Activated naive CD4-positive, alpha-beta T cell treated with anti-CD3 and anti-CD28 coated beads, Interleukin-2, amount 50 U/mL, for 24 hours (primary cell): ENCODE measurements at regions not wholly inside any gene's neighbourhood (a gene's known extent, or its start where the extent isn't known, plus 50 kb on each side); places are given as distances from the start of the nearest gene placed in this dataset.

Experiments used
- H3K27ac Mint-ChIP-seq: one replicate; pipeline ENCODE4 v1.8.0; 2021; ENCODE audit warnings: mild to moderate bottlenecking, mixed read lengths
- H3K27me3 Mint-ChIP-seq: one replicate; pipeline ENCODE4 v1.8.0; 2021; ENCODE audit warnings: mixed read lengths
- H3K36me3 Mint-ChIP-seq: one replicate; pipeline ENCODE4 v1.8.0; 2021; ENCODE audit warnings: mixed read lengths
- H3K4me1 Mint-ChIP-seq: one replicate; pipeline ENCODE4 v1.8.0; 2021; ENCODE audit warnings: mixed read lengths
- H3K4me3 Mint-ChIP-seq: one replicate; pipeline ENCODE4 v1.8.0; 2021; ENCODE audit warnings: mild to moderate bottlenecking, mixed read lengths
- H3K9me3 Mint-ChIP-seq: one replicate; pipeline ENCODE4 v1.8.0; 2021; ENCODE audit warnings: mixed read lengths

- no peaks in the 10 kb centered on the region for H3K36me3 Mint-ChIP-seq
- no peak overlapping the region for H3K4me3 Mint-ChIP-seq
- no peaks in the 10 kb centered on the region for H3K27me3 Mint-ChIP-seq
- no peak overlapping the region for H3K27ac Mint-ChIP-seq
- H3K9me3 Mint-ChIP-seq, result peaks cover 12% of the 10 kb centered on the region
- H3K4me1 Mint-ChIP-seq, result no peaks in the 10 kb centered on the region
Measured at GRCh38 chr6:168739381-168739780, 298.4 kb downstream of the SMOC2 start.

GRCh38 chr6:168737481-168737880 is 296.5 kb downstream of the SMOC2 start:
- Mint-ChIP-seq H3K4me1 (no peaks in the 10 kb centered on the region), H3K9me3 (peaks cover 12% of the 10 kb centered on the region), H3K4me3 (no peak overlapping the region), H3K27ac (no peak overlapping the region), H3K36me3 (no peaks in the 10 kb centered on the region), H3K27me3 (no peaks in the 10 kb centered on the region)

GRCh38 chr6:168737014-168737413 is 296.0 kb downstream of the SMOC2 start:
- no peaks in the 10 kb centered on the region for H3K4me1 Mint-ChIP-seq
- no peak overlapping the region for H3K27ac Mint-ChIP-seq
- no peak overlapping the region for H3K4me3 Mint-ChIP-seq
- no peaks in the 10 kb centered on the region for H3K36me3 Mint-ChIP-seq
- H3K9me3 Mint-ChIP-seq, result peaks cover 12% of the 10 kb centered on the region
- H3K27me3 Mint-ChIP-seq, result no peaks in the 10 kb centered on the region

GRCh38 chr6:168736039-168736438 is 295.1 kb downstream of the SMOC2 start:
- peaks cover 2% of the 10 kb centered on the region for H3K27me3 Mint-ChIP-seq
- H3K4me1 Mint-ChIP-seq, result no peaks in the 10 kb centered on the region
- H3K36me3 Mint-ChIP-seq, result no peaks in the 10 kb centered on the region
- H3K4me3 Mint-ChIP-seq, result no peak overlapping the region
- peaks cover 12% of the 10 kb centered on the region for H3K9me3 Mint-ChIP-seq
- no peak overlapping the region for H3K27ac Mint-ChIP-seq

GRCh38 chr6:168735268-168735949 is 294.4 kb downstream of the SMOC2 start:
- no peaks in the 10 kb centered on the region for H3K36me3 Mint-ChIP-seq

GRCh38 chr6:168734523-168734922 is 293.5 kb downstream of the SMOC2 start:
- Mint-ChIP-seq H3K36me3 (no peaks in the 10 kb centered on the region), H3K4me3 (no peak overlapping the region), H3K4me1 (no peaks in the 10 kb centered on the region), H3K9me3 (peaks cover 12% of the 10 kb centered on the region), H3K27ac (no peak overlapping the region), H3K27me3 (peaks cover 2% of the 10 kb centered on the region)

More at GRCh38 chr6:168735268-168735949, 294.4 kb downstream of the SMOC2 start:
- Mint-ChIP-seq H3K4me3 (no peak overlapping the region), H3K9me3 (peaks cover 12% of the 10 kb centered on the region), H3K27ac (no peak overlapping the region), H3K4me1 (no peaks in the 10 kb centered on the region), H3K27me3 (peaks cover 2% of the 10 kb centered on the region)

GRCh38 chr6:168732676-168733075 is 291.7 kb downstream of the SMOC2 start:
- H3K9me3 Mint-ChIP-seq, result peaks cover 5% of the 10 kb centered on the region
- H3K27ac Mint-ChIP-seq, result no peak overlapping the region
- H3K4me1 Mint-ChIP-seq, result no peaks in the 10 kb centered on the region
- H3K27me3 Mint-ChIP-seq, result peaks cover 2% of the 10 kb centered on the region
- no peaks in the 10 kb centered on the region for H3K36me3 Mint-ChIP-seq
- no peak overlapping the region for H3K4me3 Mint-ChIP-seq

GRCh38 chr6:168730931-168731716 is 290.1 kb downstream of the SMOC2 start:
- no peak overlapping the region for H3K4me3 Mint-ChIP-seq

GRCh38 chr6:168728056-168728455 is 287.1 kb downstream of the SMOC2 start:
- no peaks in the 10 kb centered on the region for H3K9me3 Mint-ChIP-seq
- H3K4me3 Mint-ChIP-seq, result no peak overlapping the region
- H3K27me3 Mint-ChIP-seq, result peaks cover 3% of the 10 kb centered on the region
- no peak overlapping the region for H3K27ac Mint-ChIP-seq
- H3K36me3 Mint-ChIP-seq, result no peaks in the 10 kb centered on the region
- no peaks in the 10 kb centered on the region for H3K4me1 Mint-ChIP-seq

More at GRCh38 chr6:168730931-168731716, 290.1 kb downstream of the SMOC2 start:
- Mint-ChIP-seq H3K27ac (no peak overlapping the region), H3K4me1 (no peaks in the 10 kb centered on the region), H3K36me3 (no peaks in the 10 kb centered on the region), H3K9me3 (no peaks in the 10 kb centered on the region), H3K27me3 (peaks cover 3% of the 10 kb centered on the region)

GRCh38 chr6:168726312-168726856 is 285.4 kb downstream of the SMOC2 start:
- Mint-ChIP-seq H3K27me3 (peaks cover 5% of the 10 kb centered on the region), H3K4me3 (no peak overlapping the region)

GRCh38 chr6:168725802-168726201 is 284.8 kb downstream of the SMOC2 start:
- Mint-ChIP-seq H3K27me3 (peaks cover 4% of the 10 kb centered on the region), H3K27ac (no peak overlapping the region), H3K4me3 (no peak overlapping the region), H3K4me1 (no peaks in the 10 kb centered on the region), H3K36me3 (no peaks in the 10 kb centered on the region), H3K9me3 (no peaks in the 10 kb centered on the region)

More at GRCh38 chr6:168726312-168726856, 285.4 kb downstream of the SMOC2 start:
- Mint-ChIP-seq H3K4me1 (no peaks in the 10 kb centered on the region), H3K27ac (no peak overlapping the region), H3K36me3 (no peaks in the 10 kb centered on the region), H3K9me3 (no peaks in the 10 kb centered on the region)

- Mint-ChIP-seq H3K4me3 (no peak overlapping the region), H3K27me3 (peaks cover 4% of the 10 kb centered on the region), H3K36me3 (no peaks in the 10 kb centered on the region), H3K9me3 (no peaks in the 10 kb centered on the region), H3K4me1 (no peaks in the 10 kb centered on the region), H3K27ac (no peak overlapping the region)
Measured at GRCh38 chr6:168724669-168725570, 283.9 kb downstream of the SMOC2 start.

GRCh38 chr6:168724033-168724432 is 283.0 kb downstream of the SMOC2 start:
- Mint-ChIP-seq H3K27ac (no peak overlapping the region), H3K27me3 (peaks cover 4% of the 10 kb centered on the region), H3K4me3 (no peak overlapping the region), H3K36me3 (no peaks in the 10 kb centered on the region), H3K4me1 (no peaks in the 10 kb centered on the region), H3K9me3 (no peaks in the 10 kb centered on the region)

GRCh38 chr6:168722397-168722796 is 281.4 kb downstream of the SMOC2 start:
- Mint-ChIP-seq H3K4me1 (no peaks in the 10 kb centered on the region), H3K4me3 (no peak overlapping the region), H3K36me3 (no peaks in the 10 kb centered on the region), H3K9me3 (no peaks in the 10 kb centered on the region), H3K27me3 (peaks cover 4% of the 10 kb centered on the region), H3K27ac (no peak overlapping the region)

GRCh38 chr6:168721571-168721970 is 280.6 kb downstream of the SMOC2 start:
- no peaks in the 10 kb centered on the region for H3K9me3 Mint-ChIP-seq
- no peak overlapping the region for H3K4me3 Mint-ChIP-seq
- no peaks in the 10 kb centered on the region for H3K36me3 Mint-ChIP-seq
- no peak overlapping the region for H3K27ac Mint-ChIP-seq
- H3K4me1 Mint-ChIP-seq, result no peaks in the 10 kb centered on the region
- peaks cover 2% of the 10 kb centered on the region for H3K27me3 Mint-ChIP-seq
